ENCODE measurements at regions not wholly inside any gene's neighbourhood (a gene's known extent, or its start where the extent isn't known, plus 50 kb on each side); places are given as distances from the start of the nearest gene placed in this dataset.
"Not testable (repeated sequence)": the region's sequence is repeated elsewhere in the genome, so short reads cannot be mapped to it uniquely, and the experiment has no call there.

DNA sequence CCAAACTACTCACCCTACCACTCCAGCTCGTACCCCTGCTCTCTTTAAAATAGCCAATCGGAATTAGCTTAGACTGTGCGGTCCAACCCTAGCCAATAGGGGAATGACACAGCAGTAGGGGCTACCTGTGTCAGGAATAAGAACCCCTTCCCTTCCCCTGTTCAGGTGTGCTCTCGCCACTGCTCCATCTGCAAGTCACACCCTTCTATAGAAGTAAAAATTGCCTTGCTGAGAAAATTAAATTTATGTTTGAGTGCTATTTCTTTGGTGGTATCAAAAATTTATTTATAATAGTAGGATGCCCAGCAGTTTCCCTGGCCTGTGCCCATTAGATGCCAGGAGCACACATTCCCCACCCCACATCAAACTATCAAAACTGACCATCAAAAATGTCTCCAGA, 304.7 kb upstream of the CDYL start:
- H3K27me3 ChIP-seq (ENCODE audit: control insufficient read depth in 1 of 2, insufficient read depth in 2 of 2, low read length in 2 of 2); H3K9ac ChIP-seq (ENCODE audit: low read depth in 1 of 2, low read length in 2 of 2); H3K36me3 ChIP-seq (ENCODE audit: control insufficient read depth in 1 of 2, insufficient read depth in 2 of 2, low read length in 2 of 2); H3K27ac ChIP-seq (ENCODE audit: low read depth, low read length); H3K4me3 ChIP-seq (ENCODE audit: low read depth in 1 of 2, low read length in 2 of 2); H3K4me1 ChIP-seq (ENCODE audit: control insufficient read depth in 1 of 2, insufficient read depth in 2 of 2, low read length in 2 of 2): not testable (repeated sequence)
- H3K9me3 ChIP-seq (ENCODE audit: control insufficient read depth in 1 of 2, low read length in 2 of 2), result peaks cover 2 to 15% of the 10 kb centered on the region in 2 donors

DNA sequence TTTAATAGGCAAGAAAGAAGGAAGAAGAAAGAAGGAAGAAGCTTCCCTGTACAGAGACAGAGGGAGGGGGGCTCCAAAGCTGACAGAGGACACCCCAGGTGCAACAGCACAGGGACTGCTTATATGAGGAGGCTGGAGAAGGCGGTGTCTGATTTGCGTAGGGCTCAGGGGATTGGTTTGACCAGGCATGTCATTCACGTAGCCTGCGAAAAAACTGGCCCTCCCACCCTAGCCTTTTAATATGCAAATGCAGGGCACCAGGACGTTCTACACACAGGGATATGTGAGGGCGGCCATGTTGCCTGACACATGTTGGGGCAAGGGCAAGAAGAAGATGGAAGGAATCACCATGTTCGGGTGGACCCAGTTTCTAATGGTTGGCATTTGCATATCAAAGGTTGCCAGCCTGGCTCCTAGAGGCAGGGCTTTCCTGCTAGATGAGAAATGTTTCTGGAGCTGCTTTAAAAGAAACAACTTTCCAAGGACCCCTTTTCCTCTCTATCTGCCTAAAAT, 305.4 kb upstream of the CDYL start:
- no peak overlapping the region for H3K4me3 ChIP-seq (ENCODE audit: low read depth in 1 of 2, low read length in 2 of 2)
- no peaks in the 10 kb centered on the region for H3K36me3 ChIP-seq (ENCODE audit: control insufficient read depth in 1 of 2, insufficient read depth in 2 of 2, low read length in 2 of 2)
- H3K4me1 ChIP-seq (ENCODE audit: control insufficient read depth in 1 of 2, insufficient read depth in 2 of 2, low read length in 2 of 2), result no peaks in the 10 kb centered on the region
- no peak overlapping the region for H3K9ac ChIP-seq (ENCODE audit: low read depth in 1 of 2, low read length in 2 of 2)
- peaks cover 2 to 15% of the 10 kb centered on the region in 2 donors for H3K9me3 ChIP-seq (ENCODE audit: control insufficient read depth in 1 of 2, low read length in 2 of 2)
- H3K27ac ChIP-seq (ENCODE audit: low read depth, low read length), result no peak overlapping the region
- H3K27me3 ChIP-seq (ENCODE audit: control insufficient read depth in 1 of 2, insufficient read depth in 2 of 2, low read length in 2 of 2), result no peaks in the 10 kb centered on the region

DNA sequence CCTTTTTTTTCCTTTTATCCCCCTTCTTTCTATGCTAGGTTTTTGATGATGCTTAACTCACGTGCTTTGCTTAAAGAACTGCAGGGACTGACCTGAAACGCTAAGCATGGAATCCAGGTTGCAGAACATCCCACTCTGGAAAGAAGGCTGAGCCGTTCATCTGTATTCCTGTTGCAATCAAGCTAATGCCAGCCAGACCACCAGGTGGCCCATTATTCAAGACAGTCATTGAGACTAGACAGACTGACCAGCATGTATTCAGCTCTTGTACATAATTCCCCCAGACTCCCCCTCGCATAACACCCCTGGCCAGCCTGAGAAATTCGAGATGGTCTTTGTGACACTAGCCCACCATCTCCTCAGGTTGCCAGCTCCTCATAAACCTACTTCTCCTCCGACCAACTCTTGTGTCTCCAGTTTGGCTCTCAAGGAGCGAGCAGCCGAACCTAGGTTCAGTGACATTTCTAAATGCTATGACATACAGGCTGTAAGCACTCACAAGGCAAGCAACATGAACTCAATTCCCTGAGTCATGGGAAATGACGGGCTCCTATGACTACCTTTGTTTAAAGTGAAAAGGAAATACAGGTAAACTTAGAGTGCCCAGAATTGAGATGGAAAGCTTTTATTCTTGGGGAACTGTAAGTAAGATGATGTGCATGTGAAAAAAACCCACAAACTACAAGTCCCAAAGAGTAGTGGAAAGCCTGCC, 309.3 kb upstream of the CDYL start:
- H3K4me1 ChIP-seq (ENCODE audit: control insufficient read depth in 1 of 2, insufficient read depth in 2 of 2, low read length in 2 of 2), result no peaks in the 10 kb centered on the region
- H3K27ac ChIP-seq (ENCODE audit: low read depth, low read length), result no peak overlapping the region
- no peak overlapping the region for H3K9ac ChIP-seq (ENCODE audit: low read depth in 1 of 2, low read length in 2 of 2)
- no peak overlapping the region for H3K4me3 ChIP-seq (ENCODE audit: low read depth in 1 of 2, low read length in 2 of 2)
- peaks cover 0 to 14% of the 10 kb centered on the region in 2 donors for H3K9me3 ChIP-seq (ENCODE audit: control insufficient read depth in 1 of 2, low read length in 2 of 2)
- no peaks in the 10 kb centered on the region for H3K36me3 ChIP-seq (ENCODE audit: control insufficient read depth in 1 of 2, insufficient read depth in 2 of 2, low read length in 2 of 2)
- H3K27me3 ChIP-seq (ENCODE audit: control insufficient read depth in 1 of 2, insufficient read depth in 2 of 2, low read length in 2 of 2), result no peaks in the 10 kb centered on the region

DNA sequence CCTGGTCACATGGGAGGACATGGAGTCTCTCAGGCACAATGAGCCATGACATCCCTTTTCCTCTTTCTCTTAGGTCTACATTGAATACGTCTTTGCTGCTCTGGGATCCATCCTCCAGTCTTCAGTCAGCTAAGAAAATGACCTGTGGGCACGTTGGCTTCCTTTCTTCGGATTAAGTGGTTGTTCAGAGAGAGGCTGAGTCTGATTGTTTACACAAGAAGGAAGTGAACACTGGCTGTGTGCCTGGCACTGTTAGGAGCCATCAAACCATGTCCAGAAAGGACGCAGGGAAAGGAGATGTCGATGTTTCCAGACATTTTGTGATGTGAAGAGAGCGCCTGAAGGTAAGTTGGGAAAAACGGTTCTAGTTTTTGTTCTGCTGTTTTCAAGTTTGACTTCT, 309.9 kb upstream of the CDYL start:
- H3K4me3 ChIP-seq (ENCODE audit: low read depth in 1 of 2, low read length in 2 of 2), result no peak overlapping the region
- no peaks in the 10 kb centered on the region for H3K4me1 ChIP-seq (ENCODE audit: control insufficient read depth in 1 of 2, insufficient read depth in 2 of 2, low read length in 2 of 2)
- H3K9me3 ChIP-seq (ENCODE audit: control insufficient read depth in 1 of 2, low read length in 2 of 2), result peaks cover 0 to 11% of the 10 kb centered on the region in 2 donors
- no peak overlapping the region for H3K27ac ChIP-seq (ENCODE audit: low read depth, low read length)
- H3K27me3 ChIP-seq (ENCODE audit: control insufficient read depth in 1 of 2, insufficient read depth in 2 of 2, low read length in 2 of 2), result no peaks in the 10 kb centered on the region
- no peak overlapping the region for H3K9ac ChIP-seq (ENCODE audit: low read depth in 1 of 2, low read length in 2 of 2)
- no peaks in the 10 kb centered on the region for H3K36me3 ChIP-seq (ENCODE audit: control insufficient read depth in 1 of 2, insufficient read depth in 2 of 2, low read length in 2 of 2)

DNA sequence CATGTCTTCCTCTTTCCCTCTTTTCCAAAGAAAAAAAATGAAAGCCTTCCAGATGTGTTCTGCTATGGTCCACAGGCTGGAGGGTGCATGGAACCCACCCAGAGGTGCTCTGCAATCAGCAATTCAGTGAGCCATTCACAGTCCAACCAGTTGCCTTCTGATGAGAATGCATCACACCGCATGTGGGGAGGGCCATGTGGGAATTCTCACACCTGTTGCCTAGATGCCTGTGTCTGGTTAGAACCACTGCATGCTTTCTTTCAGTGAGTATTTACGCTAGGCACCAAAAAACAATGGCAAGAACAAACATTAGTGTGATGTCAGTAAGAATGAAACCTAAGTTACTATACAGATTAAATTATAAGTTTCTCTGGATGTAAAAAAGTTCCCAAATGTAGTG, 311.6 kb upstream of the CDYL start:
- Histone ChIP-seq H3K27me3 (ENCODE audit: control insufficient read depth in 1 of 2, insufficient read depth in 2 of 2, low read length in 2 of 2) (no peaks in the 10 kb centered on the region), H3K36me3 (ENCODE audit: control insufficient read depth in 1 of 2, insufficient read depth in 2 of 2, low read length in 2 of 2) (no peaks in the 10 kb centered on the region), H3K9ac (ENCODE audit: low read depth in 1 of 2, low read length in 2 of 2) (no peak overlapping the region), H3K27ac (ENCODE audit: low read depth, low read length) (no peak overlapping the region), H3K9me3 (ENCODE audit: control insufficient read depth in 1 of 2, low read length in 2 of 2) (no peaks in the 10 kb centered on the region), H3K4me3 (ENCODE audit: low read depth in 1 of 2, low read length in 2 of 2) (no peak overlapping the region), H3K4me1 (ENCODE audit: control insufficient read depth in 1 of 2, insufficient read depth in 2 of 2, low read length in 2 of 2) (no peaks in the 10 kb centered on the region)

DNA sequence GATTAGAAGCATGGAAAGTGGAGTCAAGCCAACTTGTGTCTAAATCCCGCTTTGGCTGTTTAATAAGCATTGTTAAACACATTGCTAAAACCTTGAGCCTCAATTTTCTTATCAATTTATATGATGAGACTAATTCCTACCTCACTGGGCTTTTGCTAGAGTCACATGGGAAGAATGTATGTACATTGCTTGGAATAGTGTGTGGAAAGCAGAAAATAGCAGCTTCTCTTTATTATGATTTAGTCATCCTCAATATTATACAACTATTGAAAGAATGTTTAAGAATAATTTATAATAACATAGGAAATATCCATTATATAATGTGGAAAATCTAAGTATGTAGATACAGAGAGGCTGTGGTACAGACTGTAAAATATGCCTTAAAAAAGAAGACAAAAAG, 313.0 kb upstream of the CDYL start:
- no peak overlapping the region for H3K9ac ChIP-seq (ENCODE audit: low read depth in 1 of 2, low read length in 2 of 2)
- H3K4me3 ChIP-seq (ENCODE audit: low read depth in 1 of 2, low read length in 2 of 2), result no peak overlapping the region
- H3K9me3 ChIP-seq (ENCODE audit: control insufficient read depth in 1 of 2, low read length in 2 of 2), result no peaks in the 10 kb centered on the region

DNA sequence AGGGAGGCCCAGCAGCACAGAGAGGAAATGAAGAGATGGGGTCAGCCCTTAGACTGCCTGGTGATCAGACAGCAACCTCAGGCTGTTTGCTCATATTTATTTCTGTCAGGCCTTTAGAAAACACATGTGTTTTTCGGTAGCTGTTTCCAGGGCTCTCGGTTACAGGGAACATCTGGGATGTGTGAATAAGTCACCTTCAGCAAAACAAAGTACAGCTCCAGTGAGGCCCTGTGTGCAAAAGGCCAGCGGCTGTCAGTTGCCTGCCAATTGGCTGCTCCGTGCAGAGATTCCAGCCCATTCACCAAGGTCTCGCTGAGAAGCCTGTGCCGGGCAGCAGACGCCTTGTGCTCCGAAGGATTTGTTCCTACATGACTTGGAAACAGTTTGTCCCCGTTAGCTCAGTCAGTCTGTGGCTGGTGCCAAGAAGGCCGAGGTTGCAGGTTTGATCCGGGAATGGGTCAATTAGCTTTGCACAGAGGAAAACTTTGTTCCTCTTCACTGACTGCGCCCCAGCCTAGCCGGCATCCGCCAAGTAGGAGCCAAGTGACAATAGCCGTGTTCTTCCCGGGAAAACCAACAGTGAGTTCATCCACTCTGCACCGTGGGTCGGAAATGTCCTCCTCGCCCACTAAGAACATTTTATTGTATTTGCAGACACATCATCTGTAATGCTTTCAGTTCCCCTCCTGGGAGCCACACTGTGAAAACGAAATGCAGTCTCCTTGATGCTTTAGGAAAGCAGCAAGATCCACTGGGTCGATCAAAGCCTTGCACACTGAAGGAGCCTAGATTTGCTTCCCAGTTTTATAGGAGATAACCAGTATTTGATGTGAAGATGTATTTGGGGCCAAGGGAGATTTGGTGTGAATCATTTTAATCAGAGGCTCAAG, 315.4 kb upstream of the CDYL start:
- Histone ChIP-seq H3K4me1 (ENCODE audit: control insufficient read depth in 1 of 2, insufficient read depth in 2 of 2, low read length in 2 of 2) (no peaks in the 10 kb centered on the region), H3K27me3 (ENCODE audit: control insufficient read depth in 1 of 2, insufficient read depth in 2 of 2, low read length in 2 of 2) (no peaks in the 10 kb centered on the region), H3K36me3 (ENCODE audit: control insufficient read depth in 1 of 2, insufficient read depth in 2 of 2, low read length in 2 of 2) (no peaks in the 10 kb centered on the region), H3K9ac (ENCODE audit: low read depth in 1 of 2, low read length in 2 of 2) (no peak overlapping the region), H3K4me3 (ENCODE audit: low read depth in 1 of 2, low read length in 2 of 2) (no peak overlapping the region), H3K9me3 (ENCODE audit: control insufficient read depth in 1 of 2, low read length in 2 of 2) (peaks cover 0 to 3% of the 10 kb centered on the region in 2 donors), H3K27ac (ENCODE audit: low read depth, low read length) (no peak overlapping the region)

More for the DNA sequence above, 313.0 kb upstream of the CDYL start:
- Histone ChIP-seq H3K27me3 (ENCODE audit: control insufficient read depth in 1 of 2, insufficient read depth in 2 of 2, low read length in 2 of 2) (no peaks in the 10 kb centered on the region), H3K27ac (ENCODE audit: low read depth, low read length) (no peak overlapping the region), H3K36me3 (ENCODE audit: control insufficient read depth in 1 of 2, insufficient read depth in 2 of 2, low read length in 2 of 2) (no peaks in the 10 kb centered on the region), H3K4me1 (ENCODE audit: control insufficient read depth in 1 of 2, insufficient read depth in 2 of 2, low read length in 2 of 2) (no peaks in the 10 kb centered on the region)

DNA sequence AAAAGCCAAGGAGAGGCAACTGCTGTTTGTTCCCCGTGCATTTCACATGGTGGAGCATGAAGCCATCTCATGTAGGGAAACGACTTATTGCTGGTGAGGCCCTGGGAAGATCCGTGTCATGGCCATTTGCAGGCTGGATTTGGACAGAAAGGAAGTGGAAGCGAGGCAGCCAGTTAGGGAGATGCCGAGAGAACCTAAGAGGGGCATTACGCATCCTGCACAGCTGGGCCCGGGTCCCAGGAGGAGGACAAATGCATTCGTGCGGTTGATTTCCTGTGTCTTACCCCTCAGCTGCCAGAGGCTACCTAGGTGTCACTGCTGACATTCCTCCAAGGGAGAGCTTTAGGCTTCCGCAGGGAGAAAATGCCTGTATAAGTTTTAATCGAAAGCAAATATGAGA, 316.2 kb upstream of the CDYL start:
- Histone ChIP-seq H3K27me3 (ENCODE audit: control insufficient read depth in 1 of 2, insufficient read depth in 2 of 2, low read length in 2 of 2) (no peaks in the 10 kb centered on the region), H3K4me1 (ENCODE audit: control insufficient read depth in 1 of 2, insufficient read depth in 2 of 2, low read length in 2 of 2) (no peaks in the 10 kb centered on the region), H3K27ac (ENCODE audit: low read depth, low read length) (no peak overlapping the region), H3K9ac (ENCODE audit: low read depth in 1 of 2, low read length in 2 of 2) (no peak overlapping the region), H3K36me3 (ENCODE audit: control insufficient read depth in 1 of 2, insufficient read depth in 2 of 2, low read length in 2 of 2) (no peaks in the 10 kb centered on the region), H3K9me3 (ENCODE audit: control insufficient read depth in 1 of 2, low read length in 2 of 2) (peaks cover 0 to 3% of the 10 kb centered on the region in 2 donors), H3K4me3 (ENCODE audit: low read depth in 1 of 2, low read length in 2 of 2) (no peak overlapping the region)

DNA sequence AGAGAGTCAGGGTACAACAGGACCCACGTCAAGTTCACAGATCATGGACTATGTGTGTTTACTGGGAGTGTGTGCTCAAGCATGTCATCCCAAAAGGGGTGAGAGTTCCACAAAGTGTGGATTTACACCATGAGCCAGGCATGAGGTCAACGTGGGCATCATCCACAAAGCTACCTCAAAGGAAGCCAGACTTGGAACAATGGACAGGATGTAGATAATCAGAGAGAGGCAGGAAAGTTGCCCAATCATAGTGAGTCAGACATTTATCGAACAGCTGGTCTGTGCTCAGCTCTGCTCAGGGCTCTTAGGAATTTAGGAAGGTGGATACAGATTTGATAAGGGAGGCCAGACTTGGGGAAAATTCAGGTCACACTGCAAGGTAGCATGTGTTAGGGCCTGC, 317.2 kb upstream of the CDYL start:
- Histone ChIP-seq H3K36me3 (ENCODE audit: control insufficient read depth in 1 of 2, insufficient read depth in 2 of 2, low read length in 2 of 2) (no peaks in the 10 kb centered on the region), H3K27ac (ENCODE audit: low read depth, low read length) (no peak overlapping the region), H3K27me3 (ENCODE audit: control insufficient read depth in 1 of 2, insufficient read depth in 2 of 2, low read length in 2 of 2) (no peaks in the 10 kb centered on the region), H3K9me3 (ENCODE audit: control insufficient read depth in 1 of 2, low read length in 2 of 2) (peaks cover 0 to 3% of the 10 kb centered on the region in 2 donors), H3K4me1 (ENCODE audit: control insufficient read depth in 1 of 2, insufficient read depth in 2 of 2, low read length in 2 of 2) (no peaks in the 10 kb centered on the region), H3K9ac (ENCODE audit: low read depth in 1 of 2, low read length in 2 of 2) (no peak overlapping the region), H3K4me3 (ENCODE audit: low read depth in 1 of 2, low read length in 2 of 2) (no peak overlapping the region)

DNA sequence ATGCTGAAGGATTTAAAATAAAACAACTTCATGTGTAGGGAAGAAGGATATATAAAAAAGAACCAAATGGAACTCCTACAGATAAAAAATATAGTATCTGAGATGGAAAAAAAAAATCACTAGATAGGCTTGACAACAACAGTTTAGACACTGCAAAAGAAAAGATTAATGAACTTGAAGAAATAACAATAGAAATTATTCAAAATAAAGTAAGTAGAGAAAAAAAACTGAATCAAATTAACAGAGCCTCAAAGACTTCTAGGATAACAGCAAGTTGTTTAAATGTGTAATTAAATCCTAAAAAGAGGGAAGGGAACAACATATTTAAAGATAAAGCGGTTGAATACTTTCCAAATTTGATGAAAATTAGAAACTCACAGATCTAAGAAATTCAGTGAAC, 316.3 kb upstream of the ECI2 start:
- no peaks in the 10 kb centered on the region for H3K27me3 ChIP-seq (ENCODE audit: control insufficient read depth in 1 of 2, insufficient read depth in 2 of 2, low read length in 2 of 2)
- H3K9ac ChIP-seq (ENCODE audit: low read depth in 1 of 2, low read length in 2 of 2), result no peak overlapping the region
- no peaks in the 10 kb centered on the region for H3K36me3 ChIP-seq (ENCODE audit: control insufficient read depth in 1 of 2, insufficient read depth in 2 of 2, low read length in 2 of 2)
- H3K4me3 ChIP-seq (ENCODE audit: low read depth in 1 of 2, low read length in 2 of 2), result no peak overlapping the region
- H3K9me3 ChIP-seq (ENCODE audit: control insufficient read depth in 1 of 2, low read length in 2 of 2), result peaks cover 0 to 3% of the 10 kb centered on the region in 2 donors
- H3K27ac ChIP-seq (ENCODE audit: low read depth, low read length), result no peak overlapping the region
- H3K4me1 ChIP-seq (ENCODE audit: control insufficient read depth in 1 of 2, insufficient read depth in 2 of 2, low read length in 2 of 2), result no peaks in the 10 kb centered on the region

Measured in duodenal mucosa (tissue), 2 donors.